Heart left ventricle (tissue), 13 donors: ENCODE measurements at regions not wholly inside any gene's neighbourhood (a gene's known extent, or its start where the extent isn't known, plus 50 kb on each side); places are given as distances from the start of the nearest gene placed in this dataset.

Source experiments
- CTCF ChIP-seq, 12 donors: fragments of 200-600 bp; sonication (generic) in 4 of 12; IDR thresholded peaks; one replicate each; pipeline versions ENCODE4 v1.5.0 to v1.8.0; 2018 to 2022; ENCODE audit warnings: antibody characterized with exemption in 12 of 12, mild to moderate bottlenecking in 5 of 12
- POLR2A ChIP-seq, 2 donors: fragments of 450-650 bp; IDR thresholded peaks; one replicate each; pipeline ENCODE4 v1.6.1; 2017; ENCODE audit warnings: antibody characterized with exemption in 2 of 2, mild to moderate bottlenecking in 2 of 2, moderate library complexity in 2 of 2
- donor health status: ischemic (EF 13 %, LVEDD 7.1; RV severe dilation, severe dysfunction).
- donor health status: DM: no; HTN: yes; CAD: no.
- donor health status: DM: no; HTN: no; CAD: no.
- donor health status: ischemic (EF 25% LVEDD 6.9; RV normal size, moderate dysfunction).
- donor health status: ischemic (EF 25% LVEDD 5.7; RV mildly dilated, moderate dysfunction).
- donor health status: ischemic (EF 35%, LVEDD 5.7; RV mildly dilated, moderate dysfunction).
- donor health status: nonischemic (EF 11% LVEDD 7.7; RV severe dilation, severe dysfunction).
- donor health status: DM: yes; HTN: yes; CAD: no.
- donor health status: PGD.
- donor health status: ischemic (EF 29% LVEDD 5.4; RV normal size, mild dysfunction).
- donor health status: nonischemic (EF 23%, LVEDD 6.1; RV moderate dilation, normal function).

DNA sequence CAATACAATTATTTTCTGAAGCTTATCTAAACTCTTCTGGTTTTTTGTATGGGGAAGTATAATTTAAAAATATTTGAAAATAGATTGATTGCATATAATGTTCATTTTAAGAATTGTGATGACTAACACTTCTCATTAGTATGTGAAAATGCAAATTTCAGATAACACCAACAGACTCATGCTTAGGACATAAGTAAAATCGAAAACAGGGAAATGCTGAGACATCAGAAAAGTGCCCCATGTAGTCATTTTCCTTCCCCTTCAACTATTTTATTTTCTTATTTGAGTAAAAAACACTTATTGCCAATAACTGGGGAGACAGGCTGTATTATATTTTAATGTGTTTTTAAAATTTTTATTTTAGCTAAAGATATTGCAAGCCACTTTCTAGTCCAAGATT lies 814.7 kb downstream of the GALC start:
- no peak for TF ChIP-seq CTCF (IDR thresholded peaks at IDR 0.05)
- TF ChIP-seq POLR2A (IDR thresholded peaks at IDR 0.05) = no peak
